Skin epidermis (tissue), 12 donors: ENCODE measurements at regions not wholly inside any gene's neighbourhood (a gene's known extent, or its start where the extent isn't known, plus 50 kb on each side); places are given as distances from the start of the nearest gene placed in this dataset.
"Not testable (repeated sequence)": the region's sequence is repeated elsewhere in the genome, so short reads cannot be mapped to it uniquely, and the experiment has no call there.

Source experiments
- H3K27ac ChIP-seq, 21 experiments: fragments of 200-600 bp; sonication (generic) in 11 of 21; one replicate each; pipeline ENCODE4 v1.5.0; 2020; ENCODE audit warnings: mild to moderate bottlenecking in 3 of 21, inconsistent platforms in 2 of 21, moderate library complexity in 2 of 21
- H3K4me3 ChIP-seq, 7 experiments: fragments of 200-600 bp; sonication (generic) in 2 of 7; one replicate each; pipeline ENCODE4 v1.5.0; 2020; ENCODE audit warnings: inconsistent platforms in 2 of 7, mild to moderate bottlenecking in 2 of 7, moderate library complexity in 1 of 7

- Histone ChIP-seq H3K4me3 (no peak overlapping the region), H3K27ac (no peak overlapping the region)
These were observed 107.5 kb downstream of the METRNL start for GRCh38 chr17:83186751-83187421.

GRCh38 chr17:83187782-83188311 lies 108.4 kb downstream of the METRNL start:
- no peak overlapping the region for H3K27ac ChIP-seq
- no peak overlapping the region for H3K4me3 ChIP-seq

- Histone ChIP-seq H3K27ac (peak overlapping the region in 18 of 21 experiments; percentile 21 to 92 (median 74)), H3K4me3 (no peak overlapping the region)
These were observed 109.9 kb downstream of the METRNL start for GRCh38 chr17:83189044-83190003.

GRCh38 chr17:83190004-83190385 lies 110.6 kb downstream of the METRNL start:
- H3K27ac ChIP-seq = peak overlapping the region in 18 of 21 experiments; percentile 15 to 92 (median 74)
- H3K4me3 ChIP-seq = no peak overlapping the region

- H3K27ac ChIP-seq = peak overlapping the region in 18 of 21 experiments; percentile 15 to 92 (median 74)
These were observed 111.4 kb downstream of the METRNL start for GRCh38 chr17:83190601-83191387.

GRCh38 chr17:83191388-83192160 lies 112.2 kb downstream of the METRNL start:
- Histone ChIP-seq H3K4me3 (no peak overlapping the region), H3K27ac (peak overlapping the region in 17 of 21 experiments; percentile 14 to 92 (median 74))

More at GRCh38 chr17:83190601-83191387, 111.4 kb downstream of the METRNL start:
- no peak overlapping the region for H3K4me3 ChIP-seq

- Histone ChIP-seq H3K4me3 (no peak overlapping the region), H3K27ac (peak overlapping the region in 17 of 21 experiments; percentile 14 to 92 (median 73))
These were observed 112.9 kb downstream of the METRNL start for GRCh38 chr17:83192161-83192788.

GRCh38 chr17:83192789-83193335 lies 113.5 kb downstream of the METRNL start:
- not testable (repeated sequence) for H3K4me3 ChIP-seq
- H3K27ac ChIP-seq = peak overlapping the region in 6 of 21 experiments; percentile 66 to 92 (median 80)

- Histone ChIP-seq H3K4me3 (no peak overlapping the region), H3K27ac (peak overlapping the region in 17 of 21 experiments; percentile 1 to 91 (median 72))
These were observed 114.2 kb downstream of the METRNL start for GRCh38 chr17:83193336-83194185.

- Histone ChIP-seq H3K4me3 (no peak overlapping the region), H3K27ac (peak overlapping the region in 16 of 21 experiments; percentile 1 to 91 (median 76))
These were observed 114.8 kb downstream of the METRNL start for GRCh38 chr17:83194186-83194561.

- peak overlapping the region in 20 of 21 experiments; percentile 38 to 91 (median 75) for H3K27ac ChIP-seq
These were observed 115.4 kb downstream of the METRNL start for GRCh38 chr17:83194761-83195329.

GRCh38 chr17:83195330-83196023 lies 116.1 kb downstream of the METRNL start:
- Histone ChIP-seq H3K27ac (peak overlapping the region in 20 of 21 experiments; percentile 38 to 91 (median 75)), H3K4me3 (no peak overlapping the region)

More at GRCh38 chr17:83194761-83195329, 115.4 kb downstream of the METRNL start:
- no peak overlapping the region for H3K4me3 ChIP-seq

GRCh38 chr17:83196024-83196365 lies 116.6 kb downstream of the METRNL start:
- Histone ChIP-seq H3K27ac (peak overlapping the region in 19 of 21 experiments; percentile 38 to 91 (median 75)), H3K4me3 (no peak overlapping the region)

GRCh38 chr17:83196366-83196765 lies 117.0 kb downstream of the METRNL start:
- Histone ChIP-seq H3K4me3 (no peak overlapping the region), H3K27ac (peak overlapping the region in 19 of 21 experiments; percentile 38 to 91 (median 75))

GRCh38 chr17:83196973-83197880 lies 117.8 kb downstream of the METRNL start:
- Histone ChIP-seq H3K27ac (peak overlapping the region; percentile 6 to 93 (median 75)), H3K4me3 (no peak overlapping the region)
